IPS DF 4.7 (cell line): ENCODE measurements at regions not wholly inside any gene's neighbourhood (a gene's known extent, or its start where the extent isn't known, plus 50 kb on each side); places are given as distances from the start of the nearest gene placed in this dataset.
"Not testable (repeated sequence)": the region's sequence is repeated elsewhere in the genome, so short reads cannot be mapped to it uniquely, and the experiment has no call there.

ENCODE experiments used
- DNase-seq: peaks from one replicate; pipeline ENCODE4 v3.0.0-alpha.2; 2013; ENCODE audit warnings: low spot score; ENCODE audit errors: extremely low read depth

GRCh38 chr20:53800883-53801604 is 207.4 kb upstream of the ZNF217 start:
- no peak for DNase-seq

GRCh38 chr20:53800418-53800817 is 206.8 kb upstream of the ZNF217 start:
- DNase-seq, result no peak

- no peak for DNase-seq
Measured at GRCh38 chr20:53797085-53797484, 203.4 kb upstream of the ZNF217 start.

- no peak for DNase-seq
Measured at GRCh38 chr20:53795170-53795569, 201.5 kb upstream of the ZNF217 start.

GRCh38 chr20:53794529-53795115 is 201.0 kb upstream of the ZNF217 start:
- DNase-seq, result no peak

- no peak for DNase-seq
Measured at GRCh38 chr20:53793783-53794383, 200.2 kb upstream of the ZNF217 start.

GRCh38 chr20:53792946-53793536 is 199.4 kb upstream of the ZNF217 start:
- no peak for DNase-seq

GRCh38 chr20:53789989-53790675 is 196.5 kb upstream of the ZNF217 start:
- DNase-seq, result no peak

GRCh38 chr20:53788253-53789022 is 194.8 kb upstream of the ZNF217 start:
- DNase-seq, result no peak

GRCh38 chr20:53787491-53787931 is 193.9 kb upstream of the ZNF217 start:
- DNase-seq, result not testable (repeated sequence)

GRCh38 chr20:53786445-53787267 is 193.0 kb upstream of the ZNF217 start:
- no peak for DNase-seq

GRCh38 chr20:53786071-53786444 is 192.4 kb upstream of the ZNF217 start:
- no peak for DNase-seq

GRCh38 chr20:53785320-53785719 is 191.7 kb upstream of the ZNF217 start:
- no peak for DNase-seq

GRCh38 chr20:53783768-53784167 is 190.1 kb upstream of the ZNF217 start:
- no peak for DNase-seq

- DNase-seq, result no peak
Measured at GRCh38 chr20:53782612-53783246, 189.1 kb upstream of the ZNF217 start.

- no peak for DNase-seq
Measured at GRCh38 chr20:53779822-53780221, 186.2 kb upstream of the ZNF217 start.

- DNase-seq, result no peak
Measured at GRCh38 chr20:53778736-53779135, 185.1 kb upstream of the ZNF217 start.

GRCh38 chr20:53778041-53778516 is 184.4 kb upstream of the ZNF217 start:
- DNase-seq, result no peak

- not testable (repeated sequence) for DNase-seq
Measured at GRCh38 chr20:53777402-53777801, 183.8 kb upstream of the ZNF217 start.

- no peak for DNase-seq
Measured at GRCh38 chr20:53776858-53777257, 183.2 kb upstream of the ZNF217 start.
